ENCODE measurements at regions not wholly inside any gene's neighbourhood (a gene's known extent, or its start where the extent isn't known, plus 50 kb on each side); places are given as distances from the start of the nearest gene placed in this dataset.

- TF ChIP-seq POLR2A (IDR thresholded peaks at IDR 0.05; ENCODE audit: low read depth) = no peak
- no peak for TF ChIP-seq CTCF (IDR thresholded peaks at IDR 0.05)
- no peak for TF ChIP-seq POLR2AphosphoS5 (IDR thresholded peaks at IDR 0.05)
- no peak for TF ChIP-seq EP300 (IDR thresholded peaks at IDR 0.05)
Observed at GRCh38 chr14:97782871-97783414, 985.8 kb downstream of the VRK1 start.
